ENCODE measurements at regions not wholly inside any gene's neighbourhood (a gene's known extent, or its start where the extent isn't known, plus 50 kb on each side); places are given as distances from the start of the nearest gene placed in this dataset.

DNA sequence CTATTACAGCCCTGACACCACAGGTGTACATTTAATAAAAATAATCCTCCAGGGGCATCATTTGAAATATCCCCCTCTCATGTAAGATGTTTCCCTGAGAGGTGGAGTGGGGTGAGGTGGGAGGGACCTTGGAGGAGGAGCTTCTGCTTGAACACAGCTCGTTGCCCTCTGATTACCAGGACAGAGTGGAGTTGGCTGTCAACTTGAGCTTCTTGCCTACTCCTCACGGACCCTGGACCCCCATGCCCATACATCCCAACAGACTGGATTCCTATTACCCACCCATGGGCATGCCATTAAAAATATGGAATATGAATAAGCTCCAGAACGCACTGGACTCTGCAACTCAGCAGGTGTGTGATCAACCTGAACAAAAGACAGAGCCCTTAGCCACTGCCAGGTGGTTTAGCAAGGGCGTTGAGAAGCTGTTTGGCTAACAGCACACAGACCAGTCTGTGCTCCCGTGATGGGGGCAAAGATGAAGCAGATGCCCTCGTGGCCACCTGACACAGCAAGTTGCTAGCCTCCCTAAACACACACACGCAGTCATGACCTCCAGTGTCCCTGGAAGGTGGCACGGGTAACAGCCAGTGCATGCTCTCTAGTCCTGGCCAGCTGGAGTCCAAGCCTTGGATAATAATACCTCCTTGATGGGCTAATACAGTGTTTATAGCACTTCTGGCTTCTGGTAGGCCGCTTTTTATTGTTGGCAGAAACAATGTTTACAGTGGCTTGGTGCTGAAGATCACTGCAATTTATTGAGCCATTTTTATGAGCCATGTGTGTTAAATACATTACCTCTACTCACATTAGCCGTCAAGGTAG, 155.0 kb downstream of the TOMM20 start:
- Histone ChIP-seq H4K20me1 (ENCODE audit: insufficient read depth) (no peaks in the 10 kb centered on the region), H3K79me2 (replicated peaks; ENCODE audit: insufficient read depth, low read length) (no peaks in the 10 kb centered on the region), H3K4me2 (ENCODE audit: low read length) (no peak overlapping the region), H3K9me2 (ENCODE audit: insufficient read depth, low read length) (no peaks in the 10 kb centered on the region), H2AFZ (ENCODE audit: low read depth, low read length) (no peak overlapping the region), H3K36me3 (ENCODE audit: insufficient read depth, low read length) (no peaks in the 10 kb centered on the region), H3K9me3 (ENCODE audit: low read length) (no peaks in the 10 kb centered on the region), H3K27me3 (ENCODE audit: insufficient read depth, low read depth, low read length) (no peaks in the 10 kb centered on the region), H3K27ac (ENCODE audit: low read length) (no peak overlapping the region), H3F3A (ENCODE audit: insufficient read depth, low read length, poor library complexity, severe bottlenecking) (no peaks in the 10 kb centered on the region), H3K9ac (ENCODE audit: low read length) (no peak overlapping the region), H3K4me3 (ENCODE audit: low read length) (no peak overlapping the region)
- TF ChIP-seq, protein P1, sequence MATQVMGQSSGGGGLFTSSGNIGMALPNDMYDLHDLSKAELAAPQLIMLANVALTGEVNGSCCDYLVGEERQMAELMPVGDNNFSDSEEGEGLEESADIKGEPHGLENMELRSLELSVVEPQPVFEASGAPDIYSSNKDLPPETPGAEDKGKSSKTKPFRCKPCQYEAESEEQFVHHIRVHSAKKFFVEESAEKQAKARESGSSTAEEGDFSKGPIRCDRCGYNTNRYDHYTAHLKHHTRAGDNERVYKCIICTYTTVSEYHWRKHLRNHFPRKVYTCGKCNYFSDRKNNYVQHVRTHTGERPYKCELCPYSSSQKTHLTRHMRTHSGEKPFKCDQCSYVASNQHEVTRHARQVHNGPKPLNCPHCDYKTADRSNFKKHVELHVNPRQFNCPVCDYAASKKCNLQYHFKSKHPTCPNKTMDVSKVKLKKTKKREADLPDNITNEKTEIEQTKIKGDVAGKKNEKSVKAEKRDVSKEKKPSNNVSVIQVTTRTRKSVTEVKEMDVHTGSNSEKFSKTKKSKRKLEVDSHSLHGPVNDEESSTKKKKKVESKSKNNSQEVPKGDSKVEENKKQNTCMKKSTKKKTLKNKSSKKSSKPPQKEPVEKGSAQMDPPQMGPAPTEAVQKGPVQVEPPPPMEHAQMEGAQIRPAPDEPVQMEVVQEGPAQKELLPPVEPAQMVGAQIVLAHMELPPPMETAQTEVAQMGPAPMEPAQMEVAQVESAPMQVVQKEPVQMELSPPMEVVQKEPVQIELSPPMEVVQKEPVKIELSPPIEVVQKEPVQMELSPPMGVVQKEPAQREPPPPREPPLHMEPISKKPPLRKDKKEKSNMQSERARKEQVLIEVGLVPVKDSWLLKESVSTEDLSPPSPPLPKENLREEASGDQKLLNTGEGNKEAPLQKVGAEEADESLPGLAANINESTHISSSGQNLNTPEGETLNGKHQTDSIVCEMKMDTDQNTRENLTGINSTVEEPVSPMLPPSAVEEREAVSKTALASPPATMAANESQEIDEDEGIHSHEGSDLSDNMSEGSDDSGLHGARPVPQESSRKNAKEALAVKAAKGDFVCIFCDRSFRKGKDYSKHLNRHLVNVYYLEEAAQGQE (IDR thresholded peaks at IDR 0.05; ENCODE audit: borderline replicate concordance): no peak
- TF ChIP-seq, protein P2, sequence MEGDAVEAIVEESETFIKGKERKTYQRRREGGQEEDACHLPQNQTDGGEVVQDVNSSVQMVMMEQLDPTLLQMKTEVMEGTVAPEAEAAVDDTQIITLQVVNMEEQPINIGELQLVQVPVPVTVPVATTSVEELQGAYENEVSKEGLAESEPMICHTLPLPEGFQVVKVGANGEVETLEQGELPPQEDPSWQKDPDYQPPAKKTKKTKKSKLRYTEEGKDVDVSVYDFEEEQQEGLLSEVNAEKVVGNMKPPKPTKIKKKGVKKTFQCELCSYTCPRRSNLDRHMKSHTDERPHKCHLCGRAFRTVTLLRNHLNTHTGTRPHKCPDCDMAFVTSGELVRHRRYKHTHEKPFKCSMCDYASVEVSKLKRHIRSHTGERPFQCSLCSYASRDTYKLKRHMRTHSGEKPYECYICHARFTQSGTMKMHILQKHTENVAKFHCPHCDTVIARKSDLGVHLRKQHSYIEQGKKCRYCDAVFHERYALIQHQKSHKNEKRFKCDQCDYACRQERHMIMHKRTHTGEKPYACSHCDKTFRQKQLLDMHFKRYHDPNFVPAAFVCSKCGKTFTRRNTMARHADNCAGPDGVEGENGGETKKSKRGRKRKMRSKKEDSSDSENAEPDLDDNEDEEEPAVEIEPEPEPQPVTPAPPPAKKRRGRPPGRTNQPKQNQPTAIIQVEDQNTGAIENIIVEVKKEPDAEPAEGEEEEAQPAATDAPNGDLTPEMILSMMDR (IDR thresholded peaks at IDR 0.05; ENCODE audit: poor library complexity, severe bottlenecking): no peak
- TF ChIP-seq EP300 (conservative IDR thresholded peaks at IDR 0.05; ENCODE audit: poor library complexity, severe bottlenecking) (no peak), POLR2AphosphoS5 (IDR thresholded peaks at IDR 0.05) (no peak), SMC3 (conservative IDR thresholded peaks at IDR 0.05; ENCODE audit: poor library complexity) (no peak), MXI1 (conservative IDR thresholded peaks at IDR 0.05; ENCODE audit: poor library complexity, severe bottlenecking) (no peak), TAF1 (IDR thresholded peaks at IDR 0.05; ENCODE audit: low read depth) (no peak), EZH2 (IDR thresholded peaks at IDR 0.05; ENCODE audit: borderline replicate concordance, insufficient read depth, low read length, poor library complexity, severe bottlenecking) (no peak), RAD21 (conservative IDR thresholded peaks at IDR 0.05) (no peak)

DNA sequence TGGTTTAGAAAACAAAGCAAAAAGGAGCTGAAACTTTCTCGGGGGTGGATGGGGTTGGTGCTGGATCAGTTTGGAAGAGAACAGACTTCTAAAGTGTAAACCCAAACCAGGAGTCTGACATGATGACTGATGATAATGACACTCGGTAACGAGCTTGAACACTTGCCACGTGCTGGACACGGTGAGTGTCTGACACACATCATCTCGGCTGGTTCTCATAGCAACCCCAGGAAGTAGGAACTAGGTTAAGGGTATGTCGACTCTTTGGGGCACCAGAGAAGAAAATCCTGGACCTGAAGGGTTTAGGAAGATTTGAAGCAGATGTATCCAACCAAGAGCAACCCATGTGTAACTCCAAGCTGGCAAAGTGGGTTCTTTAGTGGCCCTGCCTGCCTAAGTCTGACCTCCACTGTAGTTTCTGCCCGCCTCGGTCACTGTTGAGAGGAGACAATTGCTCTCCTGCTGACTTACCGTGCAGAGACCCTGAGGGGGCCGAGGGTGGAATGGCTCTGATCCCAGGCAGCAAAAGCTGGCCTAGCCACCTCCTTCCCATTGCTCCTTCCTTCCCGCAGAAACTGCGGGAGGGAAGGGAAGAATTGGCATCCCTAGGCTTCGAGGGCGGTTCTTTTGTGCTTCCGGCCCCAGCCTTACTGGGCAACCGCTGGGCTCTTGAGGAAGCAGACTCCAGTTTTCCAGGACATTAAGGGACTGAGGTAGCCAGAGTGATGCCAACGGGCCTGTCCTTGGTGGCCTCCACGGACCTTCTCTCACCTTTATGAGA, 156.0 kb downstream of the TOMM20 start:
- Histone ChIP-seq H3K9me3 (ENCODE audit: low read length) (no peaks in the 10 kb centered on the region), H3K4me3 (ENCODE audit: low read length) (no peak overlapping the region), H3K27me3 (ENCODE audit: insufficient read depth, low read depth, low read length) (no peaks in the 10 kb centered on the region), H3K27ac (ENCODE audit: low read length) (no peak overlapping the region), H3K4me2 (ENCODE audit: low read length) (no peak overlapping the region), H2AFZ (ENCODE audit: low read depth, low read length) (no peak overlapping the region), H3F3A (ENCODE audit: insufficient read depth, low read length, poor library complexity, severe bottlenecking) (no peaks in the 10 kb centered on the region), H3K79me2 (replicated peaks; ENCODE audit: insufficient read depth, low read length) (no peaks in the 10 kb centered on the region), H3K9ac (ENCODE audit: low read length) (no peak overlapping the region), H4K20me1 (ENCODE audit: insufficient read depth) (no peaks in the 10 kb centered on the region), H3K36me3 (ENCODE audit: insufficient read depth, low read length) (no peaks in the 10 kb centered on the region), H3K9me2 (ENCODE audit: insufficient read depth, low read length) (no peaks in the 10 kb centered on the region)
- TF ChIP-seq SMC3 (conservative IDR thresholded peaks at IDR 0.05; ENCODE audit: poor library complexity) (no peak), EZH2 (IDR thresholded peaks at IDR 0.05; ENCODE audit: borderline replicate concordance, insufficient read depth, low read length, poor library complexity, severe bottlenecking) (no peak), TAF1 (IDR thresholded peaks at IDR 0.05; ENCODE audit: low read depth) (no peak), EP300 (conservative IDR thresholded peaks at IDR 0.05; ENCODE audit: poor library complexity, severe bottlenecking) (no peak), RAD21 (conservative IDR thresholded peaks at IDR 0.05) (no peak)

All from neural cell (in vitro differentiated cells).